ENCODE measurements at regions not wholly inside any gene's neighbourhood (a gene's known extent, or its start where the extent isn't known, plus 50 kb on each side); places are given as distances from the start of the nearest gene placed in this dataset.

DNA sequence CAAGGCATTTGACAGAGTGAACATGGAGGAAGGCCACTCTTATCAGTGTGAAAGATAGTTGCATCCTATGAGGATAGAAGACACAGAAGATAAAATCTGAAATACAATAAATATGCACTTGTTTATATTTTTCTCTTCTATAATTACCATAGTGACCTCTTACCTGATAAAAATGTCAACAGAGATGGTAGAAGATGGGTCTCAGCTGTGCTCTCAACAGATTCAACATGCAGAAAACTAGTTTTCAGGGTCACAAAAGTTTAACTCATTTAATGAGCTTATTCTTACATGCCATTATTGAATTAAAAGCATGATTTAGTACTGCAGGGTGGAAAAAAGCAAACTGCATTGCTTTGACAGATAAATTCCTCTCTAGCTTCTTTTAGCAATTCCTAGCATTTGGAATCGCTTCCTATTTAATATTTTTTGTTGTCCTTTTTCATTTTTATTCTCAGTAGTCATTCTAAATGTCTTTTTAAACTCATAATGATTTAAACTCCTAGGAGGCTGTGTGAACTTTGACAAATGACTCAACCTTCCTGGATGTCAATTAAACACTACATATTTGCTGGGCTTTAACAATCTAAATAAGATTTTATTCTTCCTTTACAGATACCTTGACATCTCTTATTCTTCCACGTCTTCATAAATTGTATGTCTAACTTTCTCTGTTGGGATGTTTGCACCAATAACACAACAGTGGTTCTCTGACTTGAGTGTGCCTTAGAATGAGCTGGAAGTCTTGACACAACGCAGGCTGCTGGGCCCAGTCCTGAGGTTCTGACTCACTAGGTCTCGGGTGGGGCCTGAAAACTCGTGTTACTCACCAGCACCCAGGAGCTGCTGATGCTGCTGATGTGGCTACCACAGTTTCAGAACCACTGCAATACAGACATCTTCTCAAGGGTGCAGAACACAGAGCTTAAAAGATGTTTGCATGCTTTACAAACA is 565.5 kb upstream of the IGFBP3 start:
- H3K27ac ChIP-seq (ENCODE audit: low read depth in 2 of 2, low read length in 2 of 2) = no peak overlapping the region
- FAIRE-seq = no peak

DNA sequence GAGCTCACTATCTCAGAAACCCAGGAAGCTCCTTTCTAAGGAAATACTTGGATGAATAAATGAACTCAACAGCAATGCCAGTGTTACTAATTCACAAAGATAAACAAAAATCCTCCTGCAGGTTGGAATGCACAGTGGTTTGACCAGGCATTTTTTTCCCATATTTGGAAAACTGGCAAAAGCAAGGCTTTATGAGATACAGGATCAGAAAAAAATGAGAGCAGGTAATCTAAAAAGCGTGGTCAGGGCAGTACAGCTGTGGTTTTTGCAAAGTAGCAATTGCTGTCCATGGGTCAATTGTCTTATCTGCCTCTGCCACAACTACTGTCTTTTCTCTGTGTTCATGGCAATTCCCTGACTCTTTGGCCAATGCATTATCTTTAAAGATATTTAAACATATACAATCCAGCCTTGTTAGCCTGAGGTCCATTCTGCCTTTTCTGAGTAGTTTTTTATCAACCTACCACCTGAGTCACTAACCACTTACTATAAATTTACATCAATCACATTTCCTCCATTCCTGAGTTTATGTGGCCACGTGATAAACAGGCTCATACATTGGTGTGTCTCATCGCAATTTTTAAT is 564.5 kb upstream of the IGFBP3 start:
- DNase-seq (no peak), FAIRE-seq (no peak)
- TF ChIP-seq, protein P1, sequence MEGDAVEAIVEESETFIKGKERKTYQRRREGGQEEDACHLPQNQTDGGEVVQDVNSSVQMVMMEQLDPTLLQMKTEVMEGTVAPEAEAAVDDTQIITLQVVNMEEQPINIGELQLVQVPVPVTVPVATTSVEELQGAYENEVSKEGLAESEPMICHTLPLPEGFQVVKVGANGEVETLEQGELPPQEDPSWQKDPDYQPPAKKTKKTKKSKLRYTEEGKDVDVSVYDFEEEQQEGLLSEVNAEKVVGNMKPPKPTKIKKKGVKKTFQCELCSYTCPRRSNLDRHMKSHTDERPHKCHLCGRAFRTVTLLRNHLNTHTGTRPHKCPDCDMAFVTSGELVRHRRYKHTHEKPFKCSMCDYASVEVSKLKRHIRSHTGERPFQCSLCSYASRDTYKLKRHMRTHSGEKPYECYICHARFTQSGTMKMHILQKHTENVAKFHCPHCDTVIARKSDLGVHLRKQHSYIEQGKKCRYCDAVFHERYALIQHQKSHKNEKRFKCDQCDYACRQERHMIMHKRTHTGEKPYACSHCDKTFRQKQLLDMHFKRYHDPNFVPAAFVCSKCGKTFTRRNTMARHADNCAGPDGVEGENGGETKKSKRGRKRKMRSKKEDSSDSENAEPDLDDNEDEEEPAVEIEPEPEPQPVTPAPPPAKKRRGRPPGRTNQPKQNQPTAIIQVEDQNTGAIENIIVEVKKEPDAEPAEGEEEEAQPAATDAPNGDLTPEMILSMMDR (IDR thresholded peaks at IDR 0.05; ENCODE audit: borderline replicate concordance, extremely low read depth, insufficient read depth) = no peak
- Histone ChIP-seq H3K36me3 (ENCODE audit: control insufficient read depth in 2 of 3, insufficient read depth in 3 of 3, low read length in 3 of 3) (no peaks in the 10 kb centered on the region), H3K4me3 (ENCODE audit: low read length in 3 of 3) (no peak overlapping the region), H3K27ac (ENCODE audit: low read depth in 2 of 2, low read length in 2 of 2) (no peak overlapping the region), H3K27me3 (ENCODE audit: control insufficient read depth, insufficient read depth, low read length) (no peaks in the 10 kb centered on the region), H3K9ac (ENCODE audit: low read length in 3 of 3) (no peak overlapping the region), H3K9me3 (ENCODE audit: control insufficient read depth in 2 of 3, insufficient read depth in 1 of 3, low read length in 3 of 3) (no peaks in the 10 kb centered on the region), H3K4me1 (ENCODE audit: control insufficient read depth in 2 of 3, insufficient read depth in 2 of 3, low read depth in 1 of 3, low read length in 3 of 3) (no peaks in the 10 kb centered on the region)
- intact Hi-C loops (cut with DNase I) = no loop called here

More for the DNA sequence above, 565.5 kb upstream of the IGFBP3 start:
- Histone ChIP-seq H3K9ac (ENCODE audit: low read length in 3 of 3) (no peak overlapping the region), H3K4me3 (ENCODE audit: low read length in 3 of 3) (no peak overlapping the region), H3K9me3 (ENCODE audit: control insufficient read depth in 2 of 3, insufficient read depth in 1 of 3, low read length in 3 of 3) (no peaks in the 10 kb centered on the region), H3K4me1 (ENCODE audit: control insufficient read depth in 2 of 3, insufficient read depth in 2 of 3, low read depth in 1 of 3, low read length in 3 of 3) (no peaks in the 10 kb centered on the region), H3K27me3 (ENCODE audit: control insufficient read depth, insufficient read depth, low read length) (no peaks in the 10 kb centered on the region), H3K36me3 (ENCODE audit: control insufficient read depth in 2 of 3, insufficient read depth in 3 of 3, low read length in 3 of 3) (no peaks in the 10 kb centered on the region)
- TF ChIP-seq, protein P1 (IDR thresholded peaks at IDR 0.05; ENCODE audit: borderline replicate concordance, extremely low read depth, insufficient read depth) = no peak
- intact Hi-C loops (cut with DNase I) = no loop called here
- peak in 3 of 5 donors; percentile 4 to 69 (median 56) for DNase-seq

DNA sequence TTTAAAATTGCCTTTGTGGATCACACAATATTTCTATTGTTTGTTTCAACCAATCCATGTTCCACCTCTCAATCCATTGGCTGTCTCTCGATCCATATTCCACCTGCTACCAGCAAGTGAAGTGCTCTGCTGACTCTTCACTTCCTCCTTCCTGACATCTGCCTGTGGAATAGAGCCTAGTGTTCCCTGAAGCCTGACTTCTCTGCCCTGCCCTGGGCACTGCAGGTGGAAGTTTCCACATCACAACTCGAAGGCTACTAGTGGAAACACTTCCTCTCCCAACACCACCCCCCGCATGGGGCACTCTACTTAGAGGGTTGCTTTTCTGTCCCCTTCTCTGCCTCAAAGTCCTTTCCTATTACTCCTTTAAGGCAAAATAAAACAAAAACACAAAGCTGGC is 563.8 kb upstream of the IGFBP3 start:
- no peaks in the 10 kb centered on the region for H3K27me3 ChIP-seq (ENCODE audit: control insufficient read depth, insufficient read depth, low read length)
- DNase-seq = no peak
- TF ChIP-seq, protein P1 (IDR thresholded peaks at IDR 0.05; ENCODE audit: borderline replicate concordance, extremely low read depth, insufficient read depth) = no peak
- no peak overlapping the region for H3K9ac ChIP-seq (ENCODE audit: low read length in 3 of 3)
- FAIRE-seq = no peak
- no peak overlapping the region for H3K27ac ChIP-seq (ENCODE audit: low read depth in 2 of 2, low read length in 2 of 2)
- no peaks in the 10 kb centered on the region for H3K9me3 ChIP-seq (ENCODE audit: control insufficient read depth in 2 of 3, insufficient read depth in 1 of 3, low read length in 3 of 3)
- no peaks in the 10 kb centered on the region for H3K36me3 ChIP-seq (ENCODE audit: control insufficient read depth in 2 of 3, insufficient read depth in 3 of 3, low read length in 3 of 3)
- H3K4me1 ChIP-seq (ENCODE audit: control insufficient read depth in 2 of 3, insufficient read depth in 2 of 3, low read depth in 1 of 3, low read length in 3 of 3) = no peaks in the 10 kb centered on the region
- no peak overlapping the region for H3K4me3 ChIP-seq (ENCODE audit: low read length in 3 of 3)
- intact Hi-C loops (cut with DNase I) = no loop called here
